Lung (tissue), 11 donors: ENCODE measurements at regions not wholly inside any gene's neighbourhood (a gene's known extent, or its start where the extent isn't known, plus 50 kb on each side); places are given as distances from the start of the nearest gene placed in this dataset.

Experiments
- ATAC-seq: fragments of 200-7000 bp; cut with Tn5 transposase; one replicate; pipeline ENCODE4 v1.9.1; 2020; ENCODE audit warnings: moderate number of reproducible peaks; ENCODE audit not compliant: insufficient read depth, low FRiP score
- DNase-seq, 3 donors: peaks; one replicate each; pipeline ENCODE4 v3.0.0-alpha.2; 2013 to 2017
- H3K27ac ChIP-seq, 2 donors: one replicate each; pipeline ENCODE4 v1.5.1; 2013; ENCODE audit warnings: mild to moderate bottlenecking in 2 of 2, moderate library complexity in 2 of 2, control low read depth in 1 of 2, inconsistent platforms in 1 of 2, low read depth in 1 of 2, low read length in 1 of 2
- H3K27me3 ChIP-seq, 3 donors: one replicate each; pipeline ENCODE4 v1.5.1; 2013; ENCODE audit warnings: low read length in 2 of 3; ENCODE audit not compliant: control insufficient read depth in 3 of 3, insufficient read depth in 3 of 3
- H3K36me3 ChIP-seq, 4 donors: one replicate each; pipeline ENCODE4 v1.5.1; 2013; ENCODE audit warnings: low read length in 4 of 4, mild to moderate bottlenecking in 1 of 4, moderate library complexity in 1 of 4; ENCODE audit not compliant: control insufficient read depth in 4 of 4, insufficient read depth in 4 of 4
- H3K4me1 ChIP-seq, 5 donors: one replicate each; pipeline ENCODE4 v1.5.1; 2013; ENCODE audit warnings: low read length in 5 of 5, mild to moderate bottlenecking in 2 of 5, moderate library complexity in 1 of 5; ENCODE audit not compliant: control insufficient read depth in 5 of 5, insufficient read depth in 5 of 5
- H3K4me3 ChIP-seq: one replicate; pipeline ENCODE4 v1.5.1; 2013; ENCODE audit warnings: mild to moderate bottlenecking, control low read depth, moderate library complexity
- H3K9ac ChIP-seq, 2 donors: one replicate each; pipeline ENCODE4 v1.5.1; 2013; ENCODE audit warnings: low read length in 2 of 2, control low read depth in 1 of 2; ENCODE audit not compliant: insufficient read depth in 1 of 2
- H3K9me3 ChIP-seq, 4 donors: one replicate each; pipeline ENCODE4 v1.5.1; 2013; ENCODE audit warnings: low read length in 3 of 4, mild to moderate bottlenecking in 1 of 4, moderate library complexity in 1 of 4; ENCODE audit not compliant: control insufficient read depth in 4 of 4, insufficient read depth in 3 of 4
- WGBS, 2 donors: extraction: QIAGEN DNeasy Blood & Tissue Kit; methylation state at CpG; one replicate each; pipeline ENCODE4 v1.1.7; 2013; 5-methylcytosine and 5-hydroxymethylcytosine counted together
- TF ChIP-seq, protein P1 (sequence below): IDR thresholded peaks from 2 replicates; pipeline ENCODE4 v1.5.1; 2012; ENCODE audit warnings: mild to moderate bottlenecking; ENCODE audit errors: control extremely low read depth, extremely low read depth
- donor health status: control.
- donor health status: control.
- donor health status: Bipolar disorder and iron deficiency.
- donor health status: healthy.
- donor health status: DM: yes; HTN: yes; CAD: no.

DNA sequence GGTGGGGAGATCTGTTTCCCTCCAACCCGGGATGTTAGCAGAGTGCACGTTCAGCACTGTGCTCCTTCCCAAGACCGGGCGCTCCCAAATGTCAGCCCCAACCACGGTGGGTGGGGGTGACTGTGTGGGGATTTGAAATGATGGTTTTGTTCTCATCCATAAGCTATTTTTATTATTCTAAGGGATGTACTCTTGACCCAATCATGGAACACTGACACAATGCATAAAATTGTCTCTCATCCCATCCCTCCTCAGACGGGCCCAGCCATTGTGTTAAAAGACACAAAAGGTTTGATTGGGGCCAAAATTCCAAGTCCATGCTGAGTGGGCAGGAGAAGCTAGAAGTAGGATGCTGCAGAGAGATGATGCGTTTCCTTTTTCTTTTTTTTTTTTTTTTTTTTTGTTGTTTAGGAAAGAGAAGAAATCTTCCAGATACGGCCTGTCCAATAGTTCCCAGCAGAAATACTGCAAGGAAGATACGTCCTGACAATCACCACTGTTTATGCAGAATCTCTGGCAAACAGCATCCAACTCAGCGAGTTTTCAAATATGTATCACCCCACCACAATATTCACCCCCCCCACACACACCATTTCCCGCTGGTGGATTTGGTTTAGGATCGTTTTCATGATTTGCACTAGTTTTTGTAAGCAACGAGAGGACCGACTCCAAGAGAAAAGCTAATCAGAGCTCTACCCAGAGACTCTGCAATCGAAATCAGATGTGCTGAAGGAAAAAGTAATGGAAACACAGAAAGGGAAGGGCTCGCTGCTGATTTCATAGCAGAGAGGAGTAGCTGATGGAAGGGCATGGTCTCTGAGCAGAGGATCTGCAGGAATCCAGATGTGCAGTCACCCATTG is 163.5 kb upstream of the DYNLRB2 start:
- H3K4me1 ChIP-seq = no peaks in the 10 kb centered on the region
- WGBS, 2 donors = 84% methylated on average over 16 of the region's 16 CpGs
- H3K9ac ChIP-seq = no peak overlapping the region
- ATAC-seq = no peak
- H3K4me3 ChIP-seq = no peak overlapping the region
- DNase-seq = peak in 1 of 3 donors; percentile 24
- TF ChIP-seq, protein P1, sequence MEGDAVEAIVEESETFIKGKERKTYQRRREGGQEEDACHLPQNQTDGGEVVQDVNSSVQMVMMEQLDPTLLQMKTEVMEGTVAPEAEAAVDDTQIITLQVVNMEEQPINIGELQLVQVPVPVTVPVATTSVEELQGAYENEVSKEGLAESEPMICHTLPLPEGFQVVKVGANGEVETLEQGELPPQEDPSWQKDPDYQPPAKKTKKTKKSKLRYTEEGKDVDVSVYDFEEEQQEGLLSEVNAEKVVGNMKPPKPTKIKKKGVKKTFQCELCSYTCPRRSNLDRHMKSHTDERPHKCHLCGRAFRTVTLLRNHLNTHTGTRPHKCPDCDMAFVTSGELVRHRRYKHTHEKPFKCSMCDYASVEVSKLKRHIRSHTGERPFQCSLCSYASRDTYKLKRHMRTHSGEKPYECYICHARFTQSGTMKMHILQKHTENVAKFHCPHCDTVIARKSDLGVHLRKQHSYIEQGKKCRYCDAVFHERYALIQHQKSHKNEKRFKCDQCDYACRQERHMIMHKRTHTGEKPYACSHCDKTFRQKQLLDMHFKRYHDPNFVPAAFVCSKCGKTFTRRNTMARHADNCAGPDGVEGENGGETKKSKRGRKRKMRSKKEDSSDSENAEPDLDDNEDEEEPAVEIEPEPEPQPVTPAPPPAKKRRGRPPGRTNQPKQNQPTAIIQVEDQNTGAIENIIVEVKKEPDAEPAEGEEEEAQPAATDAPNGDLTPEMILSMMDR = no peak
- no peaks in the 10 kb centered on the region for H3K36me3 ChIP-seq
- H3K27ac ChIP-seq = no peak overlapping the region
- H3K27me3 ChIP-seq = peaks cover 0 to 4% (median 0%) of the 10 kb centered on the region in 3 donors
- no peaks in the 10 kb centered on the region for H3K9me3 ChIP-seq

DNA sequence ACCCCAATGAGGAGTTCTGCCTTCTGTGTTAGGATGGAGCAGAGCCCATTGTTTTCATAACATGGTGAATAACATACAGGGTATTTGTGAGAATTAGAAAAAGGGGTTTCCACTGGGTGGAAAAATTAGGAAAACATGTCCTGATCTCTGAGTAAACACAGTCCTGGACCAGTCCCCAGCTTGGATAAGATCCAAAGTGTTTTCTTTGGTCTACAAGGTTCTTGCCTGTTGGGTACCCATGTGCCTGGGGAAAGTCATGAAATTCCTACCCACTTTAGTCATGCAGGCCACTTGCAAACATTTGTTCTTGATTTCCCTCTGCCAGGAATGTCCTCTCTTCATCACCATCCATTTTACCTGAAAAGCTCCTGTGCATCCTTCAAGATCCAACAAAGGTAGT is 164.8 kb upstream of the DYNLRB2 start:
- Histone ChIP-seq H3K27me3 (peaks cover 0 to 4% (median 0%) of the 10 kb centered on the region in 3 donors), H3K4me3 (no peak overlapping the region), H3K36me3 (no peaks in the 10 kb centered on the region), H3K27ac (no peak overlapping the region), H3K4me1 (no peaks in the 10 kb centered on the region), H3K9me3 (no peaks in the 10 kb centered on the region), H3K9ac (no peak overlapping the region)
- no peak for DNase-seq
- TF ChIP-seq, protein P1 = no peak
- no peak for ATAC-seq

DNA sequence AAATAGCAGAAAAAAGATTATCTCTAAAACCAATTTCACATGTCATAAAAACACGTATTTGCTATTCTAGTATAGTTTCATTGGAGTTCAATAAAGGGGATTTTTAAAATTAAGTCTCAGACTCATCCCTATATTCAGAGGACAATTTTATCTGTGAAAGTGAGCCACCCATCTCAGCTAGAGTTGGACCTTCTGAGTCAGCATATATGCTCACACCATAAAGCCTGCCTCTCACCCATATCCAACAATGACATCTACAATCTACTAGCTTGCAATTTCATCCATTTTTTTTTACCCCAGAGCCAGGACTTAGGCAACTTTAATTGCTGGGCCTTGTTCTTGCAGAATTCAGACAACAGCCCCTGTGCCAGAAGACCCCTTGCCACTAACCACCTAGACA is 165.3 kb upstream of the DYNLRB2 start:
- DNase-seq = no peak
- WGBS, 2 donors = 92 to 95% methylated on average over 1 of the region's 1 CpG
- H3K4me1 ChIP-seq = no peaks in the 10 kb centered on the region
- H3K27ac ChIP-seq = no peak overlapping the region
- H3K9me3 ChIP-seq = no peaks in the 10 kb centered on the region
- no peak overlapping the region for H3K9ac ChIP-seq
- H3K36me3 ChIP-seq = no peaks in the 10 kb centered on the region
- TF ChIP-seq, protein P1 = no peak
- peaks cover 0 to 4% (median 0%) of the 10 kb centered on the region in 3 donors for H3K27me3 ChIP-seq
- no peak for ATAC-seq
- H3K4me3 ChIP-seq = no peak overlapping the region
